ENCODE measurements at regions not wholly inside any gene's neighbourhood (a gene's known extent, or its start where the extent isn't known, plus 50 kb on each side); places are given as distances from the start of the nearest gene placed in this dataset.

DNA sequence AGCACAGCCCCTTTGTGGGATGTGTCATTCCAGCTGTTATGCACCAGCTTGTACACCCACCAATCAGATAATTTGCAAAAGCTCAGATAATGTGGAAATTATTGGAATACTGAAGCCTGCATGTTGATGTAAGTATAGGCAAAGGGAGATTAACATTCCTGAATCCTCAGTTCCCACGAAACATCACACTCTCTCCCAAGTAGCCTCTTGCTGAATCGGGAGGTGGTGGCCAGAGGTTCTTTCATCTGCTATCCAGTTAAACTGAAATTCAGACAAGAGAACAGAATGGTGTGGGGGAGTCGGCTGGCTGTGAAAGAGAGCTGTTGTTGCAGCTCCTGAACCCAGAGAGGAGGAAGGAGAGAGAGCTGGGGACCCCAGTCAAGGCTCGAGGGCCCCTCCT lies 170.9 kb downstream of the ZBTB18 start:
- DNase-seq: no peak

DNA sequence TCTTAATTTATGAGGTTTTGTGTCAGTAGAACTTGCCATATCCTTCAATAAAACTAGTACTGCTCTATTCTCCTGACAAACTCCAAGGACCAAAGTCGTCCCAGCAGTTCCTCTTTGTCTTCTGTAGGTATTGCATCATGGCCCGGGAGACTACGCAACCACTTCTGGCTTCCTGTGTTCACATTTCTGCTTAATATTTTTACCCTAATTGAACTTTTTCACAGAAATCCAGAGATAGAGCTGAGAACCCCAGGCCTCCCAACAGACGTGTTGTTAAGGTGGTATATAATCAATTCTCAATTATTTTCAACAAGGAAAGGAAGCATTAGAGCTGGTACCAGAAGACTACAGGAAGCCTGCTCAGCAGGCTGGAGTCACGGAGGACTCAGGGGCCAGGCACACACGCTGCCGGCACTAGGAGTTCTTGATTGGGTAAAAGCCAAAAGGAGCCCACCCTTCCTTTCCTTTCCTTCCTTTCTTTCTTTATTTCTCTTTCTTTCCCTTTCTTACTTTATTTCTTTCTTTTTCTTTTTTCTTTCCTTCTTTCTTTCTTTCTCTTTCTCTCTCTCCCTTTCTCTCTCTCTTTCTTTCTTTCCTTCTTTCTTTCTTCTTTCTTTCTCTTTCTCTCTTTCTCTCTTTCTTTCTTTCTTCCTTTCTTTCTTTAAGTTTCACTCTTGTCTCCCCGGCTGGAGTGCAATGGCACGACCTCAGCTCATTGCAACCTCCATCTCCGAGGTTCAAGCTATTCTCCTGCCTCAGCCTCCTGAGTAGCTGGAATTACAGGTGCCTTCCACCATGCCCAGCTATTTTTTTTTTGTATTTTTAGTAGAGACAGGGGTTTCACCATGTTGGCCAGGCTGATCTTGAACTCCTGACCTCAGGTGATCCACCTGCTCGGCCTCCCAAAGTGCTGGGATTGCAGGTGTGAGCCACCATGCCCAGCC lies 173.7 kb downstream of the ZBTB18 start:
- no peak for DNase-seq

DNA sequence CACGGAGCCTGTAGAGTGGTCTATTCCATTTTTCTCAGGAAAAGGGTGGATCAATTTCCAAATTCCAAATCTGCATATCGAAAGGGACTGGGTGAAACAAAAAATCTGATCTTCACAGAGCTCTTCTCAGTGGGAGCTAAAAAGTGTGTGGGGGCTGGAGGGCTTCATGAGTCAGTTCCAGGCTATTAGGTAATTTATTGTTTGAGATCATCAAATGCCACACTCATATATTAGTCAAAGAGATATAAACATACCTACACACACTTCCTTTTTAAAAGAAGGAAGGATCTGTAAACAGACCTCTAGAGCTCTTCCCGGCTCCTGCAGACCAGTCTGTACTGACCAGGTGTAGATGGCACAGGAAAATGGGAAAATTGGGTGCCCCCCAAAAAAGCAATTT lies 175.4 kb downstream of the ZBTB18 start:
- no peak for DNase-seq

DNA sequence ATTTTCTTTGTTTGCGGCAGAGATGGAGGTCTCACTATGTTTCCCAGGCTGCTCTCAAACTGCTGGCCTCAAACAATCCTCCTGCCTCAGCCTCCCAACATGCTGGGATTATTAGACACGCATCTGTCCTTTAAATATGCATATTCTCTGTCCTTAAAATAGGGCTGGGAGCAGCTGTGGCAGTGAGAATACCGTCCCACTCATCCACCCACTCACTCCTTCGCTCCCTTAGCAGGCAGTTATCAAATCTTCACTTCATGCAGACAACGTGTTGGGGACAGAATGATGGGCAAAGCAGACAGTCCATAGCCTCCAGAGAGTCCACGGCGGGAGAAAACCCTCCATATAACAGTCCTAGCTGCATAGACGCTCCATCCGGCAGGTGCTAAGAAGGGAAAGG lies 179.4 kb downstream of the ZBTB18 start:
- DNase-seq: no peak

DNA sequence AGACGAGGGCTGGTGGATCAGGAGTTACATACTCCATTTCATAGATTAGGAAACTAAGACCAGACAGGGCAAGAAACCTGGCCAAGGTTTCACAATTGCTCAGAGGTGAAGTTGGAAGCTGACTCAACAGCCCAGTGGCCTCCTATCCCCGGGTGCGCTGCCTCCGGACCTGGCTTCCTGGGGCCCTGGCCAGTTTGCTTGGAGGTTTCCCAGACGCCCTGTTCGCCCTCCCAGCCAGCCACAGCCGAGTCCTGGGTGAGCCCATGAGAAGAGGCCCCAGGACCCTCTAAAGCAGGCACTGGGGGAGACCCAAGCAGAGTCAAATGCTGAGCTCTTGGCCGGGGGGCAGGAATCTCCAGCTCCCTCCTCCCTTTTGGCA lies 180.1 kb downstream of the ZBTB18 start:
- no peak for DNase-seq

- no peak for DNase-seq
These were observed 180.7 kb downstream of the ZBTB18 start for GRCh38 chr1:244231572-244232315.

DNA sequence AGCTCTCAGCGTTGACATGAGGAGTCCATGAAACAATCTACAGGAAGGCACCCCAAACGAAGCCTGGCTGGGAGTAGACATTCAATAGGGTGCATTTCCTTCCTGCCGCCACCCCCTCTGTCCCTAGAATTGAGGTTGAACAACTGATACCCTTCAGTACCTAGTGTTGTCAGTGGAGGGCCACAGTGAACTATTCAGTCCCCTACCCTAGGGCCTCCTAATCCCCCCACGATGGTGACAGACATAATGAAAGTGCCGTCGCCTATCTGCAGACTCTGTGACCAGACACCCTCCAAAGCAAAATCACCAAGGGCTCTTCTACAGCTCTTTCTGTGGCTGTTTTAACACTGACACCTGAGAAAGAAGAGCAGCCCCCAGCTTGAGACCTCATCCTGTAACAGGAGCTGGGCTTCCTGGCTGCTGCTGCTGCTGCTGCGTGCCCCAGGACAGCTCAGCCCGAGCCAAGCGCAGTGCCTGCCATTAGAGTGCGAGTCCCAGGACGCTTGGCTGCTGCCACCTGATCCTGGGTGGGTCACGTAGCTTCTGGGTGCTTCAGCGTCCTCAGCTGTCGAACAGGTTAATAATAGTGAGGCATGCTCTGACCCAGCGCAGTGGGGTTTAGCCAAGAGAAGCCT lies 183.0 kb downstream of the ZBTB18 start:
- no peak for DNase-seq

- no peak for DNase-seq
These were observed 184.1 kb downstream of the ZBTB18 start for GRCh38 chr1:244235157-244235556.

DNA sequence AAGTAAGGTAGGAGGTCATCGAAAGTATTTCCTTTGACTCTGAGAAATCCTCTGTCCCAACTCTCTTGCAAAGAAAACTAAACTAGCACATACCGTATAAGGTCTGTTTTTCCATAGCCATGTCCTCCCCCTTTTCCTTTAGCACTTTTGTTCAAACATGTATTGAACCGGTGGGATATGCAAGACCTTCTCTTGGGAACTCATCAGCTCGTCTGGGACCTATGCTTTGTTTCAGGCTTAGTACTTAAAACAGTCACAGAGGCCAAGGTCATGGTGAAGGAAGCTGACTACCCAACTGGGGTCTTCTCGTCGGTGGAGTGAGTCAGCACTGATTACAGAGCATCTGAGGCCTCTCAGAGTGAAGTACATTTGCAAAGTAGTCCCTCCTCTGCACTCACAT lies 185.0 kb downstream of the ZBTB18 start:
- no peak for DNase-seq

DNA sequence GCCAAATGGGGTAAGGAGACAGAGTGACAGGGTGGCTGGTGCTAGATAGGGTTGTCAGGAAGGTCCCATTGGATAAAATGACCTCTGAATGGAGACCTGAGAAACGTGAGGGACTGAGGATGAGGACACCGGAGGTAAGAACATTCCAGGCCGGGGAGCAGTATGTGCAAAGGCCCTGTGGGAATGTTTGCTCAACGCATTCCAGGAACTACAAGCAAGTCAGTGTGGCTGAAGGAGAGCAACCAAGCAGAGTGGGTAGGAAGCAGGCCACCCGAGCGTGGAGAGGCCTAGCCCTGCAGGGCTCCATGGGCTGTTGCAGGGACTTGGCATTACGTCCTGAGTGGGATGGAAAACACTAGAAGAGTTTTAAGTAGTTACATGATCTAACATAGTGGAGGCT lies 185.6 kb downstream of the ZBTB18 start:
- DNase-seq: no peak

DNA sequence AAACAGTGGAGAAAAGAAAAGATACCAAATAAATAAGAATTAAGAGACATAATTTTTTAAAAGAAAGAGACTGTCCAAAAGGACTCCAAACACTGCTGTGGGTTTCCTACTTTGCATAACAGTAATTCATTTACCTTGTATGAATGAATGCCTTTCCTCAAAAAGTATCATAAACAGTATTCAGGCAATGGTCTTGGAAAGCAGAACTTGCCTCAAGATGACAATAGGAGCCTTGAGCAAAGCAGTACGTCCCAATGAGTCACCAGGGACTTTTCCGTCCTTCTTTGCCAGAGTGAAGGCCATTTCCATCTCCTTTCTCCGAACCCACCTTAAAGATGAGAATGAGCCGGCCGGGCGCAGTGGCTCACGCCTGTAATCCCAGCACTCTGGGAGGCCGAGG lies 186.4 kb downstream of the ZBTB18 start:
- DNase-seq: no peak

- DNase-seq: no peak
These were observed 188.2 kb downstream of the ZBTB18 start for GRCh38 chr1:244239261-244239770.

GRCh38 chr1:244241438-244241837 lies 190.4 kb downstream of the ZBTB18 start:
- no peak for DNase-seq

GRCh38 chr1:244242446-244242845 lies 191.4 kb downstream of the ZBTB18 start:
- DNase-seq: no peak

DNA sequence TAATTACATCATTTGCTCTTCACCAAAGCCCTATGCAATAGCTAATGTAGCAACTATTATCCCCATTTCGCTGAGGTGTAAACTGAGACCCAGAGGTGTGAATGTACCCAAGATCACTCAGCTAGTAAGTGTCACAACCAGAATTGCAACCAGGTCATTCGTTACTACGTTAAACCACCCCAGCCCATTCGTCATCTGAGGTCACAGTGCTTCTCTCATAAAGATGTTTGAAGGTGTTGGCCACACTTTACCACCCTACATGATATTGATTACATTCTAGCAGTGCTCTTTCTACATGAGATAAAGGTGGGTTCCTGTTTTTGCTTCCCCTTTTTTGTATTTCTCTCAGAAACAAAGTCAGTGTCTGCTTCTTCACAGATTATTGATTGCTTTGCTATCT lies 195.3 kb downstream of the ZBTB18 start:
- DNase-seq: no peak

DNA sequence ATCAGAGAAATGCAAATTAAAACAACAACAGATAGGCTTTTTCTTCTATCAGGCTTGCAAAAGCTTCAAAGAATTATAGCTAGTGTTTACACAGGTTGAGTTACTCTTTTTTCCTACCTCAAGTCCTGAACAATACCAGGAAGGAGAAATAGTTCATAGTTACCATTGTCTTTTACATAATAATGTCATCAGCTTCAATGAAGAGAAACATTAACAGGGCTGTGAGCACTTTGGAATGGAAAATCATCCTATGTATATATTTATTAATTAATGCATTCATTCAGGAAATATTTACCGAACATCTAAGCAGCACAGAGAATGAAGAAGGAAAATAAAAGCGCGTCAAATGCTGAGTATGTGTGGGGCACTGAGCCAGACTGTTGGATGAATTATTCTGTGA lies 197.3 kb downstream of the ZBTB18 start:
- no peak for DNase-seq

- no peak for DNase-seq
These were observed 199.5 kb downstream of the ADSS2 start for GRCh38 chr1:244252211-244252610.

DNA sequence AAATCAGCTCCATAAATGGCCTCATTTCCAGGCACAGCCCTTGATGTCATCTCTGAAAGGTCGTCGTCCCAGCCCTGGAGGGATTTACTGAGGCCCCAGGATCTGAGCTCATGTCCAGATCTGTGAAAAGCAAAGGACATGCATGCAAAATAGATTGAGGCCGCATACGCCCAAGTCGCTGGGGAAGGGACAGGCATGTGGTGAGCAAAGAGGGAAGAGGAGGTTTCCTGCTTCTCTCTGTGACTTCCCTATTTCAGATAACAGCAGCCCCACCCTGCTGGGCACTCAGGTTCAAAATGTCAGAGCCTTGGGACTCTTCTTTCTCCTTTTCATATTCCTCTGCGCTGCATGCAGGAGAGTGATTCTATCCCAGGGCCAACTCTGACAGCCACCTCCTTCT lies 197.2 kb downstream of the ADSS2 start:
- no peak for DNase-seq

GRCh38 chr1:244255426-244255965 lies 196.2 kb downstream of the ADSS2 start:
- no peak for DNase-seq

DNA sequence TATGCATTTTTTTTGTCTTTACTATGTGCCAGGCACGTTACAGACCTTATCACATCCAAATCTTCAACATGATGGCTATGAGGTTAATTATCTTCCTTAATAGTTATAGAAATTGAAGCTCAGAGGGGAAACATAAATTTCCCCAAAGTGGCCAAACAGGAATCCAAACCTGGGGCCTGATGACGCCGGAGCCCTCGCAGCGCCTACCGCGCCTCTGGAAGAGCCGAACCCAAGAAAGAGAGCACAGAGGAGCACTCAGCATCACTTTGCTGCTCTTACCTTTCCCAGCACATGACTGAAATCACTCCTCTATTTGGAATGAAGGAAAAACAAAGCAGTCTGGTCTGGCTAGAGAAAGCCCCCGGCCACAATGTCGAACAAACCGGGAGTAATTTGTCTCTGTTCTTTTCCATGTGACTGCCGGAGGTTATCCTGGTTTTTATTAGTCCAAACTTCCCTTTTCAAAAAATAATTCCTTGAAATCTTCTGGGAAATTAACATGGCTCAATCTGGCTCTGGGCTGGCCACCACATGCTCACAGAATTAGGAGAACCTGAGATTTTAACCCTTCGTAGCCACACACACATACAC lies 195.5 kb downstream of the ADSS2 start:
- DNase-seq: no peak

DNA sequence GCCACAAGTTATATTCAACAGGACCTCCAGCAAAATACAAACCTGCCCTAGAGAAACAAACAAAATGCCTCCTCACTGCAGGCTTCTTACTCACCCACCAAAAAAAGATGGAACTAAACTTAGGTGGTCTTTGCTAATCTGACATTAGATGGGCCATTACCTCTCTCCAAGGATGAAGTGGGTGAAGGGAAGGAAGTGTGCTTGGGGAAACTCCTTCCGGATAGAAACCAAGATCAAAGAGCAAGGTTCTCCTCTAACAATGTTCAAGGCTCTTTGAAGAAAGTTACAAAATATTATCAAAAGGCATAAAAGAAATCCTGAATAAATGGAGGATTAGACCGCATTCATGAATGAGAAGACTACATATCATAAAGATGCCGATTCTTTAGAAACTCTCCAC lies 187.5 kb downstream of the ADSS2 start:
- DNase-seq: no peak

DNA sequence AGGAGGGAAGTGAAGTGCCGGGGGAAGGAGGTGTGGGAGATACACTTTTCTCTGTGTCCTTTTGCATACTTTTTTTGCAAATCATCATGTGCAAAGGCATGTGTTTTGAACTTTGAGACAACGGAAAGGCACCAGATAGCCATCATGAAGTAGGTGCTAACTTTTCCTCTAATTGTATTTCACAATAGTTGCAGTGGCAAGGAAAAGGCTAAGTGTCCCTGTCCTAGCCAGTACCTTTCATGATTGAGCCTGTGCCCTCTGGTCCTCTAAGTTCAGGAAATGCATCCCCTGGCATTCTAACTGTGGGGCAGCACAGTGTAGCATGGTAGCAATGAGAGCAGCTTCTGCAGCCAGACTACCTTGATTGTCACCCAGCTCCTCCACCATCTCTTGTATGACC lies 186.2 kb downstream of the ADSS2 start:
- DNase-seq: no peak

DNA sequence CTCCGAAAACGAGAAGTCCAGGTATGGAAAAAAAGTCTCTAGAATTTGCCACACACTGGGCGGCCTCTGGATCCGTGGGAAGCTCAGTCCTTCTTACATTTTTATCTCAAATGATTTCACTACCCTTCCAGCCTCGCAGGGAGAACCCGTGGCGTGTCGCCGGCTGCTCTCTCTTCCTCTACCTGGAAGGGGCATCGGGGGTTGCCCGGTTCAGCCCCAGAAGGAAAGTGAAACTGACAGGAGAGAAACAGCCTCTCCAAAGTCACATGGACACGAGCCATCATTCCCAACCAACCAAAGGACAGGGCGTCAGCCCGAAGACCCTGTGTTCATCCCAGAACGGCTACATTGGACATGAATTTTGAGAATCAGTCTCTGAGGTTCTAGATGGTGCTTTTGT lies 182.5 kb downstream of the ADSS2 start:
- no peak for DNase-seq
